GM12878 (cell line): ENCODE measurements at regions not wholly inside any gene's neighbourhood (a gene's known extent, or its start where the extent isn't known, plus 50 kb on each side); places are given as distances from the start of the nearest gene placed in this dataset.

Experiments used
- ATAC-seq: fragments of 200-7000 bp; cut with Tn5 transposase; 3 replicates; pipeline ENCODE4 v1.9.1; 2020; ENCODE audit warnings: mild to moderate bottlenecking, moderate library complexity
- BruUV-seq: library from RNA; stranded (reverse); fragments of 400-500 nt; replicated peaks from 2 replicates; lab custom pipeline; 2021; lab: Mats Ljungman, UMichigan
- CTCF ChIA-PET: fragments of 300-600 bp; sonication (Branson Sonifier 250); formaldehyde crosslinking; extraction: SDS; loops from one replicate; lab custom pipeline; 2021; ENCODE audit warnings: inconsistent platforms; lab: Yijun Ruan, JAX
- POLR2A ChIA-PET: fragments of 350-600 bp; formaldehyde crosslinking; extraction: SDS; loops from one replicate; lab custom pipeline; 2021; ENCODE audit warnings: inconsistent platforms; lab: Charles Lee
- RAD21 ChIA-PET: fragments of 300-600 bp; sonication (Branson Sonifier 250); formaldehyde crosslinking; loops from one replicate; lab custom pipeline; 2023; ENCODE audit warnings: antibody characterized with exemption; ENCODE audit not compliant: unreplicated experiment; lab: Charles Lee
- SMC1A ChIA-PET: fragments of 300-600 bp; sonication (Branson Sonifier 250); formaldehyde crosslinking; loops from one replicate; lab custom pipeline; 2023; ENCODE audit not compliant: unreplicated experiment, uncharacterized antibody; lab: Charles Lee
- DNase-seq: peaks from one replicate; pipeline ENCODE4 v3.0.0-alpha.2; 2011; ENCODE audit warnings: low read depth, low spot score
- FAIRE-seq: peaks from 3 replicates; lab custom pipeline; 2011; peaks lifted over from hg19 to GRCh38; lab: Jason Lieb, UNC
- H2AFZ ChIP-seq: 2 replicates; pipeline ENCODE4 v1.6.0; 2011; ENCODE audit warnings: low read depth, low read length, control low read depth; ENCODE audit not compliant: control insufficient read depth
- H3K27ac ChIP-seq: 2 replicates; pipeline ENCODE4 v1.5.1; 2011; ENCODE audit warnings: control low read depth; ENCODE audit not compliant: control insufficient read depth, insufficient read depth
- H3K27me3 ChIP-seq, 2 experiments: replicated peaks in 1 of 2; 2 replicates each; pipeline versions ENCODE4 v1.6.0 to v1.6.1; 2011; ENCODE audit warnings: low read length in 1 of 2; ENCODE audit not compliant: control insufficient read depth in 2 of 2, insufficient read depth in 2 of 2
- H3K36me3 ChIP-seq, 2 experiments: 2 replicates each; pipeline ENCODE4 v1.5.1; 2011; ENCODE audit warnings: low read length in 1 of 2; ENCODE audit not compliant: control insufficient read depth in 2 of 2, insufficient read depth in 2 of 2
- H3K4me1 ChIP-seq: 2 replicates; pipeline ENCODE4 v1.6.1; 2011; ENCODE audit warnings: mild to moderate bottlenecking, low read length, moderate library complexity, mixed read lengths; ENCODE audit not compliant: control insufficient read depth, insufficient read depth
- H3K4me2 ChIP-seq: 2 replicates; pipeline ENCODE4 v1.6.0; 2011; ENCODE audit warnings: control low read depth; ENCODE audit not compliant: control insufficient read depth, insufficient read depth
- H3K4me3 ChIP-seq: fragments of 200-600 bp; sonication (generic); 2 replicates; pipeline ENCODE4 v1.5.1; 2016
- H3K79me2 ChIP-seq: 2 replicates; pipeline ENCODE4 v1.6.0; 2011; ENCODE audit warnings: low read length; ENCODE audit not compliant: control insufficient read depth, insufficient read depth
- H3K9ac ChIP-seq: 2 replicates; pipeline ENCODE4 v1.8.0; 2011; ENCODE audit warnings: low read length, control low read depth, mixed read lengths; ENCODE audit not compliant: control insufficient read depth, insufficient read depth
- H3K9me3 ChIP-seq: replicated peaks from 3 replicates; pipeline ENCODE4 v1.5.1; 2011; ENCODE audit warnings: mild to moderate bottlenecking, low read length; ENCODE audit not compliant: control insufficient read depth, insufficient read depth
- H4K20me1 ChIP-seq: 2 replicates; pipeline ENCODE4 v1.6.0; 2011; ENCODE audit not compliant: control insufficient read depth, insufficient read depth
- CHD1 ChIP-seq: IDR thresholded peaks from 2 replicates; pipeline ENCODE4 v1.6.1; 2012; ENCODE audit warnings: low read depth, low read length, improper control_type of control experiment
- FOXM1 ChIP-seq: IDR thresholded peaks from 2 replicates; pipeline ENCODE4 v1.6.1; 2012; ENCODE audit warnings: low read depth, mild to moderate bottlenecking, inconsistent platforms, low read length, moderate library complexity
- NFYB ChIP-seq: IDR thresholded peaks from 2 replicates; pipeline ENCODE4 v1.6.1; 2011; ENCODE audit warnings: low read depth, mild to moderate bottlenecking, low read length, improper control_type of control experiment, moderate library complexity; ENCODE audit not compliant: insufficient read depth
- RB1 ChIP-seq: fragments of 450-650 bp; formaldehyde crosslinking; IDR thresholded peaks from 2 replicates; pipeline ENCODE4 v1.6.1; 2017; ENCODE audit warnings: mild to moderate bottlenecking, borderline replicate concordance
- RCOR1 ChIP-seq: conservative IDR thresholded peaks from 2 replicates; pipeline ENCODE4 v1.6.1; 2012; ENCODE audit warnings: low read depth, low read length, improper control_type of control experiment
- SMAD1 ChIP-seq: fragments of 450-650 bp; IDR thresholded peaks from 2 replicates; pipeline ENCODE4 v1.6.1; 2018; ENCODE audit warnings: mild to moderate bottlenecking, low read depth; ENCODE audit not compliant: partially characterized antibody
- TAF1 ChIP-seq: IDR thresholded peaks from 2 replicates; pipeline ENCODE4 v1.6.1; 2011; ENCODE audit warnings: mild to moderate bottlenecking, low read depth, low read length, borderline replicate concordance
- TBL1XR1 ChIP-seq: IDR thresholded peaks from 2 replicates; pipeline ENCODE4 v1.6.1; 2012; ENCODE audit warnings: low read depth, low read length, improper control_type of control experiment
- WRNIP1 ChIP-seq: IDR thresholded peaks from 2 replicates; pipeline ENCODE4 v1.6.1; 2011; ENCODE audit warnings: low read depth, low read length, improper control_type of control experiment, borderline replicate concordance
- ZNF217 ChIP-seq: fragments of 450-650 bp; IDR thresholded peaks from 2 replicates; pipeline ENCODE4 v1.6.1; 2017; ENCODE audit warnings: antibody characterized with exemption, mild to moderate bottlenecking
- ZNF274 ChIP-seq: IDR thresholded peaks from one replicate; pipeline ENCODE4 v1.8.0; 2011; ENCODE audit not compliant: insufficient read length, insufficient read depth
- ZZZ3 ChIP-seq: IDR thresholded peaks from 2 replicates; pipeline ENCODE4 v1.6.1; 2011; ENCODE audit warnings: low read depth; ENCODE audit not compliant: control insufficient read depth, insufficient read length
- WGBS: methylation state at CpG from one replicate; pipeline ENCODE4 v1.1.6; 2016; ENCODE audit warnings: low lambda C conversion rate; ENCODE audit not compliant: insufficient replicate concordance, insufficient coverage; ENCODE audit errors: missing lambda C conversion rate; 5-methylcytosine and 5-hydroxymethylcytosine counted together
- in situ Hi-C: fragments of 300-500 bp; cut with MboI; formaldehyde crosslinking; loops from 9 replicates; pipeline ENCODE4 v1.14.3; 2018; ENCODE audit warnings: mixed read lengths
- intact Hi-C: fragments of 100-400 bp; cut with micrococcal nuclease; formaldehyde crosslinking; loops from one replicate; pipeline ENCODE4 v1.14.2; 2022; ENCODE audit not compliant: unreplicated experiment
- TF ChIP-seq, protein P1 (sequence below): fragments of 450-650 bp; IDR thresholded peaks from 2 replicates; pipeline ENCODE4 v1.6.1; 2017; ENCODE audit warnings: mild to moderate bottlenecking, moderate library complexity
- TF ChIP-seq, protein P2 (sequence below): fragments of 450-650 bp; IDR thresholded peaks from 2 replicates; pipeline ENCODE4 v1.6.1; 2016; ENCODE audit warnings: mild to moderate bottlenecking, moderate library complexity, borderline replicate concordance
- TF ChIP-seq, protein P3 (sequence below): IDR thresholded peaks from 2 replicates; pipeline ENCODE4 v1.6.1; 2012; ENCODE audit warnings: low read depth, low read length, improper control_type of control experiment

DNA sequence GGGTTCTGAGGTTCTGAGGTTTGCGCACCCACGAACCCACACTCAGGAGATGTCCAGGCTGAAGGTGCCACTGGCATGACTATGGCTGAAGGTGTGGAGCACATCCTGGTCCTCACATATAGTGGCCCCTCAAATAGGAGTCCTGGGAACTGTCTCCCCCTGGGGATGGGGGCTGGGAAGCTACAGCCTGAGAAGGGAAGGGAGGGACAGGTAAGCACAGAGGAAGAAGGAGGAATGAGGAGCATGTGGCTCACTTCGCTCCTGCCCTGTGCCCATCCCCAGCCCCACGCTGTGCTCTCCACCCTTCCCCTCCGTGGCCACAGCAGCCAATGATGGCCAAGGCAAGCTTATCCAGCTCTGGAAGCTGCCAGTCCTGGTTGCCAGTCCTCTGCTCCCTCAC lies 123.9 kb upstream of the LHX1 start:
- Histone ChIP-seq H3K36me3 (no peaks in the 10 kb centered on the region), H3K79me2 (no peaks in the 10 kb centered on the region), H3K4me2 (no peak overlapping the region), H3K27me3 (peaks cover 2 to 5% of the 10 kb centered on the region in 2 experiments; a peak in 3 of 4 replicates), H2AFZ (no peak overlapping the region), H4K20me1 (no peaks in the 10 kb centered on the region), H3K4me3 (no peak overlapping the region), H3K9me3 (no peaks in the 10 kb centered on the region), H3K4me1 (no peaks in the 10 kb centered on the region), H3K27ac (no peak overlapping the region), H3K9ac (no peak overlapping the region)
- in situ Hi-C loops (no loop called here), intact Hi-C loops (no loop called here)
- ChIA-PET RAD21 (no interaction called here), POLR2A (no interaction called here), SMC1A (no interaction called here), CTCF (no interaction called here)
- FAIRE-seq (no peak), DNase-seq (no peak), ATAC-seq (no peak)
- no TSS peak for BruUV-seq
- 28% methylated on average over 5 of the region's 5 CpGs for WGBS
- no peak for TF ChIP-seq ZNF274
- TF ChIP-seq, protein P1, sequence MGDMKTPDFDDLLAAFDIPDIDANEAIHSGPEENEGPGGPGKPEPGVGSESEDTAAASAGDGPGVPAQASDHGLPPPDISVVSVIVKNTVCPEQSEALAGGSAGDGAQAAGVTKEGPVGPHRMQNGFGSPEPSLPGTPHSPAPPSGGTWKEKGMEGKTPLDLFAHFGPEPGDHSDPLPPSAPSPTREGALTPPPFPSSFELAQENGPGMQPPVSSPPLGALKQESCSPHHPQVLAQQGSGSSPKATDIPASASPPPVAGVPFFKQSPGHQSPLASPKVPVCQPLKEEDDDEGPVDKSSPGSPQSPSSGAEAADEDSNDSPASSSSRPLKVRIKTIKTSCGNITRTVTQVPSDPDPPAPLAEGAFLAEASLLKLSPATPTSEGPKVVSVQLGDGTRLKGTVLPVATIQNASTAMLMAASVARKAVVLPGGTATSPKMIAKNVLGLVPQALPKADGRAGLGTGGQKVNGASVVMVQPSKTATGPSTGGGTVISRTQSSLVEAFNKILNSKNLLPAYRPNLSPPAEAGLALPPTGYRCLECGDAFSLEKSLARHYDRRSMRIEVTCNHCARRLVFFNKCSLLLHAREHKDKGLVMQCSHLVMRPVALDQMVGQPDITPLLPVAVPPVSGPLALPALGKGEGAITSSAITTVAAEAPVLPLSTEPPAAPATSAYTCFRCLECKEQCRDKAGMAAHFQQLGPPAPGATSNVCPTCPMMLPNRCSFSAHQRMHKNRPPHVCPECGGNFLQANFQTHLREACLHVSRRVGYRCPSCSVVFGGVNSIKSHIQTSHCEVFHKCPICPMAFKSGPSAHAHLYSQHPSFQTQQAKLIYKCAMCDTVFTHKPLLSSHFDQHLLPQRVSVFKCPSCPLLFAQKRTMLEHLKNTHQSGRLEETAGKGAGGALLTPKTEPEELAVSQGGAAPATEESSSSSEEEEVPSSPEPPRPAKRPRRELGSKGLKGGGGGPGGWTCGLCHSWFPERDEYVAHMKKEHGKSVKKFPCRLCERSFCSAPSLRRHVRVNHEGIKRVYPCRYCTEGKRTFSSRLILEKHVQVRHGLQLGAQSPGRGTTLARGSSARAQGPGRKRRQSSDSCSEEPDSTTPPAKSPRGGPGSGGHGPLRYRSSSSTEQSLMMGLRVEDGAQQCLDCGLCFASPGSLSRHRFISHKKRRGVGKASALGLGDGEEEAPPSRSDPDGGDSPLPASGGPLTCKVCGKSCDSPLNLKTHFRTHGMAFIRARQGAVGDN = no peak
- TF ChIP-seq NFYB = no peak
- no peak for TF ChIP-seq RB1
- no peak for TF ChIP-seq FOXM1
- TF ChIP-seq SMAD1 = no peak
- TF ChIP-seq TAF1 = no peak
- TF ChIP-seq, protein P2, sequence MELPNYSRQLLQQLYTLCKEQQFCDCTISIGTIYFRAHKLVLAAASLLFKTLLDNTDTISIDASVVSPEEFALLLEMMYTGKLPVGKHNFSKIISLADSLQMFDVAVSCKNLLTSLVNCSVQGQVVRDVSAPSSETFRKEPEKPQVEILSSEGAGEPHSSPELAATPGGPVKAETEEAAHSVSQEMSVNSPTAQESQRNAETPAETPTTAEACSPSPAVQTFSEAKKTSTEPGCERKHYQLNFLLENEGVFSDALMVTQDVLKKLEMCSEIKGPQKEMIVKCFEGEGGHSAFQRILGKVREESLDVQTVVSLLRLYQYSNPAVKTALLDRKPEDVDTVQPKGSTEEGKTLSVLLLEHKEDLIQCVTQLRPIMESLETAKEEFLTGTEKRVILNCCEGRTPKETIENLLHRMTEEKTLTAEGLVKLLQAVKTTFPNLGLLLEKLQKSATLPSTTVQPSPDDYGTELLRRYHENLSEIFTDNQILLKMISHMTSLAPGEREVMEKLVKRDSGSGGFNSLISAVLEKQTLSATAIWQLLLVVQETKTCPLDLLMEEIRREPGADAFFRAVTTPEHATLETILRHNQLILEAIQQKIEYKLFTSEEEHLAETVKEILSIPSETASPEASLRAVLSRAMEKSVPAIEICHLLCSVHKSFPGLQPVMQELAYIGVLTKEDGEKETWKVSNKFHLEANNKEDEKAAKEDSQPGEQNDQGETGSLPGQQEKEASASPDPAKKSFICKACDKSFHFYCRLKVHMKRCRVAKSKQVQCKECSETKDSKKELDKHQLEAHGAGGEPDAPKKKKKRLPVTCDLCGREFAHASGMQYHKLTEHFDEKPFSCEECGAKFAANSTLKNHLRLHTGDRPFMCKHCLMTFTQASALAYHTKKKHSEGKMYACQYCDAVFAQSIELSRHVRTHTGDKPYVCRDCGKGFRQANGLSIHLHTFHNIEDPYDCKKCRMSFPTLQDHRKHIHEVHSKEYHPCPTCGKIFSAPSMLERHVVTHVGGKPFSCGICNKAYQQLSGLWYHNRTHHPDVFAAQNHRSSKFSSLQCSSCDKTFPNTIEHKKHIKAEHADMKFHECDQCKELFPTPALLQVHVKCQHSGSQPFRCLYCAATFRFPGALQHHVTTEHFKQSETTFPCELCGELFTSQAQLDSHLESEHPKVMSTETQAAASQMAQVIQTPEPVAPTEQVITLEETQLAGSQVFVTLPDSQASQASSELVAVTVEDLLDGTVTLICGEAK = no peak
- TF ChIP-seq, protein P3, sequence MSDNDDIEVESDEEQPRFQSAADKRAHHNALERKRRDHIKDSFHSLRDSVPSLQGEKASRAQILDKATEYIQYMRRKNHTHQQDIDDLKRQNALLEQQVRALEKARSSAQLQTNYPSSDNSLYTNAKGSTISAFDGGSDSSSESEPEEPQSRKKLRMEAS = no peak
- no peak for TF ChIP-seq ZNF217
- TF ChIP-seq TBL1XR1 = no peak
- TF ChIP-seq ZZZ3 = no peak
- TF ChIP-seq WRNIP1 = no peak
- TF ChIP-seq RCOR1 = no peak
- no peak for TF ChIP-seq CHD1
